ENCODE measurements at regions not wholly inside any gene's neighbourhood (a gene's known extent, or its start where the extent isn't known, plus 50 kb on each side); places are given as distances from the start of the nearest gene placed in this dataset.
"Not testable (repeated sequence)": the region's sequence is repeated elsewhere in the genome, so short reads cannot be mapped to it uniquely, and the experiment has no call there.

DNA sequence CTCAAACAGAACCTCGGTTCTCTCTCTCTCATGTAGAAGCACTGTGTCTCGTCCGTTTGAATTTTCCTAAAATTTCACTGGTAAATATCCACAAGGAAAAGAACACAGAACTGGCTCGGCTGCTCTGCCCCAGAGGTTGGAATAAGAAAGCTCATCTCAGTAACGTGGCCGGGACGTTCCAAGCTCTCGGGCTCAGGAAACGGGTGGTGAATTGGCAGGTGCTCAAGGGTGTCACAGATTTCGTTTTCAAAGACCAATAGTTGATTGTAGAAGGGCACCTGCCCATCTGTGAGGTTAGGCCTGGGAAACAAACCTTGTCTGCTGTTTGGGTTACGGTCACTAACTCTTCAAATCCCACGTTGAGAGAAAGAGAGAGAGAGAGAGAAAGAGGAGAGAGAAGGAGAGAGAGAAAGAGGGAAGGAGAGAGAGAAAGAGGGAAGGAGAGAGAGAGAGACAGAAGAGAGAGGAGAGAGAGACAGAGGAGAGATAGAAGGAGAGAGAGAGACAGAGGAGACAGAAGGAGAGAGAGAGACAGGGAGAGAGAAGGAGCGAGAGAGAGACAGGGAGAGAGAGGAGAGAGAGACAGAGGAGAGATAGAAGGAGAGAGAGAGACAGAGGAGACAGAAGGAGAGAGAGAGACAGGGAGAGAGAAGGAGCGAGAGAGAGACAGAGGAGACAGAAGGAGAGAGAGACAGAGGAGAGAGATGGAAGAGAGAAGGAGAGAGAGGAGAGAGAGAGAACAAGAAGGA lies 106.6 kb downstream of the CRLF2 start:
- no peak for DNase-seq (ENCODE audit: low spot score)
- no peak for TF ChIP-seq EZH2 (IDR thresholded peaks at IDR 0.05; ENCODE audit: borderline replicate concordance, low read depth, low read length, poor library complexity, severe bottlenecking)
- TF ChIP-seq, protein P1, sequence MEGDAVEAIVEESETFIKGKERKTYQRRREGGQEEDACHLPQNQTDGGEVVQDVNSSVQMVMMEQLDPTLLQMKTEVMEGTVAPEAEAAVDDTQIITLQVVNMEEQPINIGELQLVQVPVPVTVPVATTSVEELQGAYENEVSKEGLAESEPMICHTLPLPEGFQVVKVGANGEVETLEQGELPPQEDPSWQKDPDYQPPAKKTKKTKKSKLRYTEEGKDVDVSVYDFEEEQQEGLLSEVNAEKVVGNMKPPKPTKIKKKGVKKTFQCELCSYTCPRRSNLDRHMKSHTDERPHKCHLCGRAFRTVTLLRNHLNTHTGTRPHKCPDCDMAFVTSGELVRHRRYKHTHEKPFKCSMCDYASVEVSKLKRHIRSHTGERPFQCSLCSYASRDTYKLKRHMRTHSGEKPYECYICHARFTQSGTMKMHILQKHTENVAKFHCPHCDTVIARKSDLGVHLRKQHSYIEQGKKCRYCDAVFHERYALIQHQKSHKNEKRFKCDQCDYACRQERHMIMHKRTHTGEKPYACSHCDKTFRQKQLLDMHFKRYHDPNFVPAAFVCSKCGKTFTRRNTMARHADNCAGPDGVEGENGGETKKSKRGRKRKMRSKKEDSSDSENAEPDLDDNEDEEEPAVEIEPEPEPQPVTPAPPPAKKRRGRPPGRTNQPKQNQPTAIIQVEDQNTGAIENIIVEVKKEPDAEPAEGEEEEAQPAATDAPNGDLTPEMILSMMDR (conservative IDR thresholded peaks at IDR 0.05; ENCODE audit: low read depth, low read length) = no peak
- Histone ChIP-seq H3K4me3 (ENCODE audit: low read depth, low read length, poor library complexity, severe bottlenecking) (no peak overlapping the region), H3K27ac (ENCODE audit: low read depth, low read length, poor library complexity, severe bottlenecking) (no peak overlapping the region), H3K27me3 (replicated peaks; ENCODE audit: insufficient read depth, low read depth, low read length, poor library complexity) (no peaks in the 10 kb centered on the region), H3K9me3 (ENCODE audit: low read depth, low read length, poor library complexity, severe bottlenecking) (peaks cover 3% of the 10 kb centered on the region), H3K36me3 (ENCODE audit: insufficient read depth, low read length, poor library complexity, severe bottlenecking) (no peaks in the 10 kb centered on the region), H3K4me1 (ENCODE audit: insufficient read depth, low read length, poor library complexity, severe bottlenecking) (no peaks in the 10 kb centered on the region)
- intact Hi-C loops (cut with micrococcal nuclease; ENCODE audit: unreplicated experiment) = no loop called here
- BruUV-seq (replicated peaks) = no TSS peak
- POLR2A ChIA-PET (ENCODE audit: low non-redundant PET) = no interaction called here
- CTCF ChIA-PET = no interaction called here

DNA sequence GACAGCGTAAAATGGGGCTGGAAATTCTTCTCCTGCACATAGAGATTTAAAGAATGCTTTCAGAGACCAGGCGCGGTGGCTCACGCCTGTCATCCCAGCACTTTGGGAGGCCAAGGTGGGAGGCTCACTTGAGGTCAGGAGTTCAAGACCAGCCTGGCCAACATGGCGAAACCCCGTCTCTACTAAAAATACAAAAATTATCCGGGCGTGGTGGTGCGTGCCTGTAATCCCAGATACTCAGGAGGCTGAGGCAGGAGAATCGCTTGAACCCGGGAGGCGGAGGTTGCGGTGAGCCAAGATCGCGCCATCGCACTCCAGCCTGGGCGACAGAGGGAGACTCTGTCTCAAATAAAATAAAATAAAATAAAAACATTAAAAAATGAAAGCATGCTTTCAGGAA lies 107.4 kb downstream of the CRLF2 start:
- CTCF ChIA-PET; intact Hi-C loops (cut with micrococcal nuclease; ENCODE audit: unreplicated experiment); POLR2A ChIA-PET (ENCODE audit: low non-redundant PET): not testable (repeated sequence)

GRCh38 chrX:1103360-1103759 lies 109.1 kb downstream of the CRLF2 start:
- CTCF ChIA-PET = no interaction called here
- intact Hi-C loops (cut with micrococcal nuclease; ENCODE audit: unreplicated experiment) = no loop called here
- Histone ChIP-seq H3K4me3 (ENCODE audit: low read depth, low read length, poor library complexity, severe bottlenecking) (no peak overlapping the region), H3K27me3 (replicated peaks; ENCODE audit: insufficient read depth, low read depth, low read length, poor library complexity) (no peaks in the 10 kb centered on the region), H3K36me3 (ENCODE audit: insufficient read depth, low read length, poor library complexity, severe bottlenecking) (no peaks in the 10 kb centered on the region), H3K27ac (ENCODE audit: low read depth, low read length, poor library complexity, severe bottlenecking) (no peak overlapping the region), H3K9me3 (ENCODE audit: low read depth, low read length, poor library complexity, severe bottlenecking) (no peaks in the 10 kb centered on the region), H3K4me1 (ENCODE audit: insufficient read depth, low read length, poor library complexity, severe bottlenecking) (no peaks in the 10 kb centered on the region)
- no TSS peak for BruUV-seq (replicated peaks)
- POLR2A ChIA-PET (ENCODE audit: low non-redundant PET) = no interaction called here
- TF ChIP-seq, protein P1 (conservative IDR thresholded peaks at IDR 0.05; ENCODE audit: low read depth, low read length) = no peak
- no peak for TF ChIP-seq EZH2 (IDR thresholded peaks at IDR 0.05; ENCODE audit: borderline replicate concordance, low read depth, low read length, poor library complexity, severe bottlenecking)
- no peak for DNase-seq (ENCODE audit: low spot score)

More for the DNA sequence above, 107.4 kb downstream of the CRLF2 start:
- H3K27ac ChIP-seq (ENCODE audit: low read depth, low read length, poor library complexity, severe bottlenecking); BruUV-seq (replicated peaks); H3K4me1 ChIP-seq (ENCODE audit: insufficient read depth, low read length, poor library complexity, severe bottlenecking); H3K9me3 ChIP-seq (ENCODE audit: low read depth, low read length, poor library complexity, severe bottlenecking); H3K4me3 ChIP-seq (ENCODE audit: low read depth, low read length, poor library complexity, severe bottlenecking); DNase-seq (ENCODE audit: low spot score); H3K36me3 ChIP-seq (ENCODE audit: insufficient read depth, low read length, poor library complexity, severe bottlenecking); H3K27me3 ChIP-seq (replicated peaks; ENCODE audit: insufficient read depth, low read depth, low read length, poor library complexity): not testable (repeated sequence)

DNA sequence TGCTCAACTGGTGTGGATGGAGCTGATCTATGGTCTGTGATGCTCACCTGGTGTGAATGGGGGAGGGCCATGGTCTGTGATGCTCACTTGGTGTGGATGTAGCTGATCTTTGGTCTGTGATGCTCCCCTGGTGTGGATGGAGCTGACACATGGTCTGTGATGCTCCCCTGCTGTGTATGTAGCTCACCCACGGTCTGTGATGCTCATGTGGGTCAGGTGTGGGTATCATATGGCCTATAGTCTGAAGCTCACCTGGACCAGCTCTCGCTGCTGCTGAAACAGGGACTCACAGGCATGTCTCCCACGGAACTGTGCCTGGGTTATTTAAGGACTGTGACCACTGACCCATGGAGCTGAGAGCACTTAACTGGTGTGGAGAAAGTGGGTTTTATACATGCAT lies 109.7 kb downstream of the CRLF2 start:
- CTCF ChIA-PET = no interaction called here
- TF ChIP-seq, protein P1 (conservative IDR thresholded peaks at IDR 0.05; ENCODE audit: low read depth, low read length) = no peak
- TF ChIP-seq EZH2 (IDR thresholded peaks at IDR 0.05; ENCODE audit: borderline replicate concordance, low read depth, low read length, poor library complexity, severe bottlenecking) = no peak
- Histone ChIP-seq H3K4me1 (ENCODE audit: insufficient read depth, low read length, poor library complexity, severe bottlenecking) (no peaks in the 10 kb centered on the region), H3K27me3 (replicated peaks; ENCODE audit: insufficient read depth, low read depth, low read length, poor library complexity) (no peaks in the 10 kb centered on the region), H3K36me3 (ENCODE audit: insufficient read depth, low read length, poor library complexity, severe bottlenecking) (no peaks in the 10 kb centered on the region), H3K27ac (ENCODE audit: low read depth, low read length, poor library complexity, severe bottlenecking) (no peak overlapping the region), H3K9me3 (ENCODE audit: low read depth, low read length, poor library complexity, severe bottlenecking) (peaks cover 3% of the 10 kb centered on the region), H3K4me3 (ENCODE audit: low read depth, low read length, poor library complexity, severe bottlenecking) (no peak overlapping the region)
- POLR2A ChIA-PET (ENCODE audit: low non-redundant PET) = no interaction called here
- intact Hi-C loops (cut with micrococcal nuclease; ENCODE audit: unreplicated experiment) = no loop called here
- BruUV-seq (replicated peaks) = no TSS peak
- no peak for DNase-seq (ENCODE audit: low spot score)

GRCh38 chrX:1102221-1102620 lies 110.2 kb downstream of the CRLF2 start:
- intact Hi-C loops (cut with micrococcal nuclease; ENCODE audit: unreplicated experiment); DNase-seq (ENCODE audit: low spot score); CTCF ChIA-PET; H3K36me3 ChIP-seq (ENCODE audit: insufficient read depth, low read length, poor library complexity, severe bottlenecking); H3K9me3 ChIP-seq (ENCODE audit: low read depth, low read length, poor library complexity, severe bottlenecking); H3K27ac ChIP-seq (ENCODE audit: low read depth, low read length, poor library complexity, severe bottlenecking); H3K4me1 ChIP-seq (ENCODE audit: insufficient read depth, low read length, poor library complexity, severe bottlenecking); POLR2A ChIA-PET (ENCODE audit: low non-redundant PET); H3K4me3 ChIP-seq (ENCODE audit: low read depth, low read length, poor library complexity, severe bottlenecking); H3K27me3 ChIP-seq (replicated peaks; ENCODE audit: insufficient read depth, low read depth, low read length, poor library complexity); BruUV-seq (replicated peaks): not testable (repeated sequence)

Data from A673 (cell line).